GM23248 (cell line): ENCODE measurements at regions not wholly inside any gene's neighbourhood (a gene's known extent, or its start where the extent isn't known, plus 50 kb on each side); places are given as distances from the start of the nearest gene placed in this dataset.

Experiments used
- DNase-seq: peaks from one replicate; pipeline ENCODE4 v3.0.0-alpha.2; 2015
- H2AFZ ChIP-seq: fragments of 200-600 bp; sonication (generic); 2 replicates; pipeline ENCODE4 v1.6.1; 2016; ENCODE audit warnings: antibody characterized with exemption
- H3F3A ChIP-seq: fragments of 200-600 bp; sonication (generic); 2 replicates; pipeline ENCODE4 v1.6.1; 2016; ENCODE audit warnings: mild to moderate bottlenecking, antibody characterized with exemption, mixed run types; ENCODE audit not compliant: insufficient read depth
- H3K27ac ChIP-seq: fragments of 200-600 bp; sonication (generic); 2 replicates; pipeline ENCODE4 v1.5.1; 2016; ENCODE audit warnings: mild to moderate bottlenecking
- H3K27me3 ChIP-seq: fragments of 200-600 bp; sonication (generic); replicated peaks from 2 replicates; pipeline ENCODE4 v1.6.1; 2016; ENCODE audit warnings: mild to moderate bottlenecking; ENCODE audit not compliant: insufficient read depth
- H3K36me3 ChIP-seq: fragments of 200-600 bp; sonication (generic); 2 replicates; pipeline ENCODE4 v1.6.1; 2016; ENCODE audit warnings: low read depth, mild to moderate bottlenecking
- H3K4me1 ChIP-seq: fragments of 200-600 bp; sonication (generic); 2 replicates; pipeline ENCODE4 v1.6.1; 2016; ENCODE audit warnings: mild to moderate bottlenecking; ENCODE audit not compliant: insufficient read depth
- H3K4me2 ChIP-seq: fragments of 200-600 bp; sonication (generic); one replicate; pipeline ENCODE4 v1.6.1; 2016; ENCODE audit warnings: mild to moderate bottlenecking; ENCODE audit not compliant: unreplicated experiment
- H3K4me3 ChIP-seq: fragments of 200-600 bp; sonication (generic); 2 replicates; pipeline ENCODE4 v1.5.1; 2016; ENCODE audit warnings: mild to moderate bottlenecking
- H3K79me2 ChIP-seq: fragments of 200-600 bp; sonication (generic); 2 replicates; pipeline ENCODE4 v1.6.1; 2016; ENCODE audit warnings: mild to moderate bottlenecking; ENCODE audit not compliant: insufficient read depth
- H3K9ac ChIP-seq: fragments of 200-600 bp; sonication (generic); 2 replicates; pipeline ENCODE4 v1.6.1; 2016; ENCODE audit warnings: mild to moderate bottlenecking
- H3K9me2 ChIP-seq: fragments of 200-600 bp; sonication (generic); 2 replicates; pipeline ENCODE4 v1.6.1; 2016; ENCODE audit warnings: mixed run types, mild to moderate bottlenecking, moderate library complexity; ENCODE audit not compliant: insufficient read depth
- H3K9me3 ChIP-seq: fragments of 200-600 bp; sonication (generic); one replicate; pipeline ENCODE4 v1.6.1; 2017; ENCODE audit warnings: low read depth
- H4K20me1 ChIP-seq: fragments of 200-600 bp; sonication (generic); 2 replicates; pipeline ENCODE4 v1.6.0; 2016; ENCODE audit not compliant: insufficient read depth
- EZH2 ChIP-seq: fragments of 200-600 bp; sonication (generic); IDR thresholded peaks from 2 replicates; pipeline ENCODE4 v1.6.1; 2018; ENCODE audit warnings: antibody characterized with exemption, mild to moderate bottlenecking; ENCODE audit not compliant: insufficient read depth, poor library complexity, severe bottlenecking
- EZH2phosphoT487 ChIP-seq: fragments of 200-600 bp; sonication (generic); IDR thresholded peaks from 2 replicates; pipeline ENCODE4 v1.6.1; 2018; ENCODE audit warnings: antibody characterized with exemption, moderate library complexity, mild to moderate bottlenecking, low read depth; ENCODE audit not compliant: insufficient read depth
- WGBS, 2 experiments: methylation state at CpG; one replicate each; pipeline ENCODE4 v1.1.6; 2015 to 2017; ENCODE audit warnings: low lambda C conversion rate in 2 of 2, low coverage in 1 of 2; ENCODE audit errors: missing lambda C conversion rate in 2 of 2; 5-methylcytosine and 5-hydroxymethylcytosine counted together
- in situ Hi-C: fragments of 300-500 bp; cut with MboI; formaldehyde crosslinking; loops from 2 replicates; pipeline ENCODE4 v1.15.0; 2020

- Histone ChIP-seq H3K27me3 (no peaks in the 10 kb centered on the region), H3K4me1 (no peaks in the 10 kb centered on the region), H3K9me3 (no peaks in the 10 kb centered on the region), H3K36me3 (no peaks in the 10 kb centered on the region), H2AFZ (no peak overlapping the region), H3K9me2 (no peaks in the 10 kb centered on the region), H3K4me3 (no peak overlapping the region), H3K79me2 (no peaks in the 10 kb centered on the region), H3K27ac (no peak overlapping the region), H3K9ac (no peak overlapping the region), H3K4me2 (no peak overlapping the region), H4K20me1 (no peaks in the 10 kb centered on the region), H3F3A (no peaks in the 10 kb centered on the region)
- TF ChIP-seq EZH2, result no peak
- TF ChIP-seq EZH2phosphoT487, result no peak
- DNase-seq, result no peak
- in situ Hi-C loops, result no loop called here
- 34 to 41% methylated on average over 4 of the region's 4 CpGs for WGBS, 2 experiments
Measured at GRCh38 chr13:22285867-22286266, 615.0 kb downstream of the FGF9 start.

GRCh38 chr13:22286338-22286737, 615.5 kb downstream of the FGF9 start:
- Histone ChIP-seq H3K36me3 (no peaks in the 10 kb centered on the region), H4K20me1 (no peaks in the 10 kb centered on the region), H3K9me2 (no peaks in the 10 kb centered on the region), H3K4me2 (no peak overlapping the region), H3K9ac (no peak overlapping the region), H2AFZ (no peak overlapping the region), H3K4me3 (no peak overlapping the region), H3K79me2 (no peaks in the 10 kb centered on the region), H3K4me1 (no peaks in the 10 kb centered on the region), H3K9me3 (no peaks in the 10 kb centered on the region), H3K27me3 (no peaks in the 10 kb centered on the region), H3F3A (no peaks in the 10 kb centered on the region), H3K27ac (no peak overlapping the region)
- WGBS, 2 experiments, result 14 to 22% methylated on average over 4 of the region's 4 CpGs
- DNase-seq, result no peak
- TF ChIP-seq EZH2, result no peak
- no peak for TF ChIP-seq EZH2phosphoT487
- in situ Hi-C loops, result no loop called here

- DNase-seq, result no peak
- no peaks in the 10 kb centered on the region for H3K9me3 ChIP-seq
- no peaks in the 10 kb centered on the region for H3K36me3 ChIP-seq
- H3K4me3 ChIP-seq, result no peak overlapping the region
- 65 to 71% methylated on average over 6 of the region's 6 CpGs for WGBS, 2 experiments
- H3K27me3 ChIP-seq, result no peaks in the 10 kb centered on the region
- H3K27ac ChIP-seq, result no peak overlapping the region
- H3K4me2 ChIP-seq, result no peak overlapping the region
- no peaks in the 10 kb centered on the region for H3K79me2 ChIP-seq
- no peak for TF ChIP-seq EZH2phosphoT487
- TF ChIP-seq EZH2, result no peak
- no peaks in the 10 kb centered on the region for H3K9me2 ChIP-seq
- H3F3A ChIP-seq, result no peaks in the 10 kb centered on the region
- no peaks in the 10 kb centered on the region for H3K4me1 ChIP-seq
- in situ Hi-C loops, result no loop called here
- H4K20me1 ChIP-seq, result no peaks in the 10 kb centered on the region
- no peak overlapping the region for H2AFZ ChIP-seq
- no peak overlapping the region for H3K9ac ChIP-seq
Measured at GRCh38 chr13:22287343-22287920, 616.6 kb downstream of the FGF9 start.

GRCh38 chr13:22288496-22288895, 617.6 kb downstream of the FGF9 start:
- no peak for DNase-seq
- Histone ChIP-seq H3K4me2 (no peak overlapping the region), H4K20me1 (no peaks in the 10 kb centered on the region), H3K9me2 (no peaks in the 10 kb centered on the region), H3K79me2 (no peaks in the 10 kb centered on the region), H3K9ac (no peak overlapping the region), H3F3A (no peaks in the 10 kb centered on the region), H3K36me3 (no peaks in the 10 kb centered on the region), H3K9me3 (no peaks in the 10 kb centered on the region), H3K4me1 (no peaks in the 10 kb centered on the region), H2AFZ (no peak overlapping the region), H3K27me3 (no peaks in the 10 kb centered on the region), H3K27ac (no peak overlapping the region), H3K4me3 (no peak overlapping the region)
- 46 to 53% methylated on average over 4 of the region's 4 CpGs for WGBS, 2 experiments
- no peak for TF ChIP-seq EZH2
- TF ChIP-seq EZH2phosphoT487, result no peak
- in situ Hi-C loops, result no loop called here

GRCh38 chr13:22289711-22290110, 618.8 kb downstream of the FGF9 start:
- no peaks in the 10 kb centered on the region for H3K9me2 ChIP-seq
- no peak for DNase-seq
- H3K79me2 ChIP-seq, result no peaks in the 10 kb centered on the region
- no peaks in the 10 kb centered on the region for H4K20me1 ChIP-seq
- in situ Hi-C loops, result no loop called here
- H3F3A ChIP-seq, result no peaks in the 10 kb centered on the region
- no peak overlapping the region for H3K4me2 ChIP-seq
- H3K27ac ChIP-seq, result no peak overlapping the region
- H2AFZ ChIP-seq, result no peak overlapping the region
- H3K36me3 ChIP-seq, result no peaks in the 10 kb centered on the region
- TF ChIP-seq EZH2phosphoT487 (no peak), EZH2 (no peak)
- WGBS, 2 experiments, result 42 to 43% methylated on average over 2 of the region's 2 CpGs
- H3K4me3 ChIP-seq, result no peak overlapping the region
- H3K4me1 ChIP-seq, result no peaks in the 10 kb centered on the region
- H3K27me3 ChIP-seq, result no peaks in the 10 kb centered on the region
- no peak overlapping the region for H3K9ac ChIP-seq
- H3K9me3 ChIP-seq, result no peaks in the 10 kb centered on the region
